ENCODE measurements at regions not wholly inside any gene's neighbourhood (a gene's known extent, or its start where the extent isn't known, plus 50 kb on each side); places are given as distances from the start of the nearest gene placed in this dataset.
"Not testable (repeated sequence)": the region's sequence is repeated elsewhere in the genome, so short reads cannot be mapped to it uniquely, and the experiment has no call there.

DNA sequence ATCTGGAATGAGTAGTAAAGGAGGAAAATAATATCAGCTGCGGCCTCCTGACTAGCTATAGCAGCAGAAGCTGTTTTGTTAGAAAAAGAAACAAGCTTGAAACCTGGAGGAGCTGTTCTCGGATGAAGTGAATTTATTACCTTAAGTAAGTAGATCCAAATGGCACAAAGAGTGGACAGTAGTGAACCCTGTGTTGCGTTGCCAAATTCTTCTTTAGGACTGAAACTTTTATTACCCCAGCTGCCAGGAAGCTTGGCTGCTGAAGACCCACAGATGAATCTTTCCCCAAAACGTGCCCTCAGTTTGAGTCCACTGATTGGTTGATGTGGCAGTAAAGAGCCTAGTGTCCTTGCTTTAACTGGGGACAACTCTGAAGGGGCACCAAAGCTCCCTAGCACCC lies 366.8 kb upstream of the GBE1 start:
- Histone ChIP-seq H3K9me3 (no peaks in the 10 kb centered on the region), H3K36me3 (no peaks in the 10 kb centered on the region), H3K27me3 (no peaks in the 10 kb centered on the region), H3K4me3 (no peak overlapping the region), H3K4me1 (no peaks in the 10 kb centered on the region), H3K27ac (no peak overlapping the region)
- no peak for TF ChIP-seq EP300 (IDR thresholded peaks at IDR 0.05)
- no peak for TF ChIP-seq POLR2A (IDR thresholded peaks at IDR 0.05)
- TF ChIP-seq, protein P1, sequence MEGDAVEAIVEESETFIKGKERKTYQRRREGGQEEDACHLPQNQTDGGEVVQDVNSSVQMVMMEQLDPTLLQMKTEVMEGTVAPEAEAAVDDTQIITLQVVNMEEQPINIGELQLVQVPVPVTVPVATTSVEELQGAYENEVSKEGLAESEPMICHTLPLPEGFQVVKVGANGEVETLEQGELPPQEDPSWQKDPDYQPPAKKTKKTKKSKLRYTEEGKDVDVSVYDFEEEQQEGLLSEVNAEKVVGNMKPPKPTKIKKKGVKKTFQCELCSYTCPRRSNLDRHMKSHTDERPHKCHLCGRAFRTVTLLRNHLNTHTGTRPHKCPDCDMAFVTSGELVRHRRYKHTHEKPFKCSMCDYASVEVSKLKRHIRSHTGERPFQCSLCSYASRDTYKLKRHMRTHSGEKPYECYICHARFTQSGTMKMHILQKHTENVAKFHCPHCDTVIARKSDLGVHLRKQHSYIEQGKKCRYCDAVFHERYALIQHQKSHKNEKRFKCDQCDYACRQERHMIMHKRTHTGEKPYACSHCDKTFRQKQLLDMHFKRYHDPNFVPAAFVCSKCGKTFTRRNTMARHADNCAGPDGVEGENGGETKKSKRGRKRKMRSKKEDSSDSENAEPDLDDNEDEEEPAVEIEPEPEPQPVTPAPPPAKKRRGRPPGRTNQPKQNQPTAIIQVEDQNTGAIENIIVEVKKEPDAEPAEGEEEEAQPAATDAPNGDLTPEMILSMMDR (IDR thresholded peaks at IDR 0.05) = no peak
- TF ChIP-seq POLR2AphosphoS5 (IDR thresholded peaks at IDR 0.05) = no peak
- 66 to 81% methylated on average over 4 of the region's 4 CpGs for WGBS, 2 donors (ENCODE audit: low coverage in 1 of 2)
- ATAC-seq = no peak

DNA sequence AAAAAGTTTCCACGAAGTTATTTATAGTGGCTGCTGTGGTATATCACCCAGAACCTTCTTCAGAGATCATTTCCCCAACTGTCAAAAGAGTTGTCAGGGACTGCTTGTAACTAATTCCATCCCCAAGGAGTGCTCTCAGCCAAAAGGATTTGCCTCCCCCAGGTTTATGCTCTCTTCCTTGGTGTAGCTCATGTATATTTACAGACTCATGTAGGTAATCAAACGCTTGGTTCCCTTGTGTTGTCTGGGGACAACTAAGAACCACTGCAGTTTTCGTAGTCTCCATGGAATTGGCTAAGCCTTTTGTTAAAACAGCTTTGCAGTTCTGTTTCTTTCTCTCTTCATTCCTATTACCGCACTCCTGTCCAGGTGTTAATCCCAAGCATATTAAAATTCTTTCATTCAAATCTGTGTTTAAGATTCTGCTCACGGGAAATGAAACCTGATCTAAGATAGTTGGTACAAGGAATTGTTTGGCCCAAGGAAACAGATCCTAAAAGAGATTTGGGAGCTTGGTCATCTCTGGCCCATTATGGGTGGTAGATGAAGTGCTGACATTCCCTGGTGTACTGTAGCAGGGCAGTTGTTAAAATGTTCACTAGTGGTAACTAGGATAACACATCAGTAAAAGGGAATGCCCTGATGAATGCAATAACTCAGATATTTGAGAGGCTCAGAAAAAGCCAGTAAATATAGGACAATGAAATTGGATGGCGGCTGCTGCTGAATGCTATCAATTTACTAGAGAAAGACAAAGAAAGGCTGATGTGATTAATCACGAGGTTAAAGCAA lies 361.3 kb upstream of the GBE1 start:
- H3K4me1 ChIP-seq = no peaks in the 10 kb centered on the region
- no peak overlapping the region for H3K4me3 ChIP-seq
- H3K36me3 ChIP-seq = no peaks in the 10 kb centered on the region
- 76 to 83% methylated on average over 5 to 6 of the region's 7 CpGs for WGBS, 2 donors (ENCODE audit: low coverage in 1 of 2)
- no peak overlapping the region for H3K27ac ChIP-seq
- ATAC-seq = no peak
- H3K27me3 ChIP-seq = no peaks in the 10 kb centered on the region
- TF ChIP-seq, protein P1 (IDR thresholded peaks at IDR 0.05) = no peak
- TF ChIP-seq POLR2A (IDR thresholded peaks at IDR 0.05) (no peak), EP300 (IDR thresholded peaks at IDR 0.05) (no peak), POLR2AphosphoS5 (IDR thresholded peaks at IDR 0.05) (no peak)
- no peaks in the 10 kb centered on the region for H3K9me3 ChIP-seq

DNA sequence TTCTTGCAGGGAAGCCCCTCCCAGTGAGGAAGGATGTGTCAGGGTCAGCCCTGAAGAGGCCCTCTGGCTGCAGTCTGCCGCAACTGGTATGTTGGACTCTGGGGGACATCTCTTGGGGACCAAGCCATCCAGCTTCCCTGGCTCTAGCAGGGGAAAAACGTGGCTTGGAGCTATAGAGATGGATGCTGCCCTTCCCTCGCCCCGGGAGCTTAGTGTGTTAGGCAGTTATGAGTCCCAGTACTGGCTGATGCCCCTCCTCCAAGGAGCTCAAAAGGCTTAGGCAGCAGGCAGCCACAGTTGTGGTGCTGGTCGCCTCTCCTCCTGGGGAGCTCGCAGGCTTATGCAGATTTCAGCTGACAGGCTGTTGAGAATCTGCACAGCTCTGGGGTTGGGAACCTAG lies 353.1 kb upstream of the GBE1 start:
- H3K27ac ChIP-seq = no peak overlapping the region
- peaks cover 0 to 35% (median 0%) of the 10 kb centered on the region in 3 donors for H3K9me3 ChIP-seq
- WGBS, 2 donors (ENCODE audit: low coverage in 1 of 2) = 20 to 60% methylated on average over 1 of the region's 6 CpGs
- ATAC-seq = no peak
- no peaks in the 10 kb centered on the region for H3K27me3 ChIP-seq
- H3K36me3 ChIP-seq = no peaks in the 10 kb centered on the region
- no peaks in the 10 kb centered on the region for H3K4me1 ChIP-seq
- H3K4me3 ChIP-seq = no peak overlapping the region
- TF ChIP-seq POLR2A (IDR thresholded peaks at IDR 0.05) (no peak), EP300 (IDR thresholded peaks at IDR 0.05) (no peak), POLR2AphosphoS5 (IDR thresholded peaks at IDR 0.05) (no peak)
- TF ChIP-seq, protein P1 (IDR thresholded peaks at IDR 0.05) = no peak

DNA sequence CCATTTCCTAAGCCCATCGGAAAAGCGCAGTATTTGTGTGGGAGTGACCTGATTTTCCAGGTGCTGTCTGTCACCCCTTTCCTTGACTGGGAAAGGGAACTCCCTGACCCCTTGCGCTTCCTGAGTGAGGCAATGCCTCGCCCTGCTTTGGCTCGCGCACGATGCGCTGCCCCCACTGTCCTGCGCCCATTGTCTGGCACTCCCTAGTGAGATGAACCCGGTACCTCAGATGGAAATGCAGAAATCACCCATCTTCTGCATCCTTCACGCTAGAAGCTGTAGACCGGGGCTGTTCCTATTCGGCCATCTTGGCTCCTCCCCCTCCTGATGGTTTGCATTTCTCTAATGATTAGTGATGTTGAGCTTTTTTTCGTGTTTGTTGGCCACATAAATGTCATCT lies 349.3 kb upstream of the GBE1 start:
- not testable (repeated sequence) for H3K4me1 ChIP-seq, H3K27ac ChIP-seq, ATAC-seq, H3K27me3 ChIP-seq, H3K36me3 ChIP-seq, H3K4me3 ChIP-seq
- H3K9me3 ChIP-seq = peaks cover 0 to 31% (median 0%) of the 10 kb centered on the region in 3 donors
- WGBS, 2 donors (ENCODE audit: low coverage in 1 of 2) = 85 to 100% methylated on average over 1 to 13 of the region's 14 CpGs

DNA sequence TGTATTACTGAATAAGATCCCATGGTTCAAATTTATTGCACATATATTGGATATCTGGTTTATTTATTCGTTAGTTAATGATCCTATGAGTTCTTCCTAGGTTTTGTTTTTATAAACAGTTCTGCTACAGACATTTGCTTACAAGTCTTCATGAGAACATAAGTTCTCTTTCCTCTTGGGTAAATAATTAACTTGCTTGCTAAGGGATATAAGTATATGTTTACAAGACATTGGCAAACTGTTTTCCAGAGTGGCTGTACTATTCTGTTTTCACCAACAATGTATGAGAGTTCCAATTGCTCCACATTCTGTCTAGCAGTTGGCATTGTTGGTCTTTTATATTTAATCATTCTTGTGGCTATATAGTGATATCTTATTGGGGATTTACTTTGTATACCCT lies 341.8 kb upstream of the GBE1 start:
- ATAC-seq = no peak
- H3K4me1 ChIP-seq = no peaks in the 10 kb centered on the region
- TF ChIP-seq POLR2A (IDR thresholded peaks at IDR 0.05) = no peak
- TF ChIP-seq POLR2AphosphoS5 (IDR thresholded peaks at IDR 0.05) = no peak
- no peak for TF ChIP-seq EP300 (IDR thresholded peaks at IDR 0.05)
- TF ChIP-seq, protein P1 (IDR thresholded peaks at IDR 0.05) = no peak
- no peaks in the 10 kb centered on the region for H3K36me3 ChIP-seq
- no peak overlapping the region for H3K4me3 ChIP-seq
- no peaks in the 10 kb centered on the region for H3K9me3 ChIP-seq
- no peak overlapping the region for H3K27ac ChIP-seq
- 71% methylated on average over 1 of the region's 1 CpG; no CpG with 5 or more reads in 1 of the 2 donors for WGBS, 2 donors (ENCODE audit: low coverage in 1 of 2)
- no peaks in the 10 kb centered on the region for H3K27me3 ChIP-seq
